SK-N-SH (cell line): ENCODE measurements at regions not wholly inside any gene's neighbourhood (a gene's known extent, or its start where the extent isn't known, plus 50 kb on each side); places are given as distances from the start of the nearest gene placed in this dataset.

Source experiments
- CTCF ChIA-PET: fragments of 300-600, 350-600 bp; formaldehyde crosslinking; extraction: SDS; loops from one replicate; lab custom pipeline; 2021; lab: Yijun Ruan, JAX
- POLR2A ChIA-PET: fragments of 350-600 bp; sonication (Branson Sonifier 250); formaldehyde crosslinking; extraction: SDS; loops from one replicate; lab custom pipeline; 2020; ENCODE audit warnings: antibody characterized with exemption, inconsistent platforms; lab: Yijun Ruan, JAX
- DNase-seq: peaks from one replicate; pipeline ENCODE4 v3.0.0; 2012
- H2AFZ ChIP-seq: fragments of 200-600 bp; sonication (generic); 2 replicates; pipeline ENCODE4 v1.8.1; 2016; ENCODE audit warnings: antibody characterized with exemption, mild to moderate bottlenecking, low read depth
- H3F3A ChIP-seq: fragments of 200-600 bp; sonication (generic); replicated peaks from 2 replicates; pipeline ENCODE3; 2016; ENCODE audit warnings: antibody characterized with exemption, mild to moderate bottlenecking; ENCODE audit not compliant: insufficient read depth
- H3K27ac ChIP-seq, 2 experiments: fragments of 200-500 bp in 1 of 2; fragments of 200-600 bp in 1 of 2; sonication (Bioruptor generic) in 1 of 2; sonication (generic), shearing (Covaris generic) in 1 of 2; 2 replicates each; pipeline versions ENCODE4 v1.5.1 to v1.6.1; 2014 to 2016; ENCODE audit warnings: low read depth in 2 of 2, inconsistent platforms in 1 of 2, low read length in 1 of 2, mild to moderate bottlenecking in 1 of 2, mixed read lengths in 1 of 2
- H3K27me3 ChIP-seq: fragments of 200-600 bp; sonication (generic), shearing (Covaris generic); 2 replicates; pipeline ENCODE4 v1.6.1; 2016; ENCODE audit warnings: mixed run types; ENCODE audit not compliant: insufficient read depth
- H3K36me3 ChIP-seq, 2 experiments: fragments of 200-500 bp in 1 of 2; fragments of 200-600 bp in 1 of 2; sonication (Bioruptor generic) in 1 of 2; sonication (generic) in 1 of 2; replicated peaks in 1 of 2; 2 replicates each; pipeline versions ENCODE3 to v1.5.1; 2014 to 2016; ENCODE audit warnings: low read length in 1 of 2, mild to moderate bottlenecking in 1 of 2; ENCODE audit not compliant: insufficient read depth in 2 of 2, control insufficient read depth in 1 of 2
- H3K4me1 ChIP-seq, 2 experiments: fragments of 200-500 bp in 1 of 2; fragments of 200-600 bp in 1 of 2; sonication (Bioruptor generic) in 1 of 2; sonication (generic), shearing (Covaris generic) in 1 of 2; 2 replicates each; pipeline versions ENCODE4 v1.5.1 to v1.6.1; 2014 to 2016; ENCODE audit warnings: low read depth in 1 of 2, low read length in 1 of 2, mixed run types in 1 of 2; ENCODE audit not compliant: insufficient read depth in 2 of 2, control insufficient read depth in 1 of 2
- H3K4me2 ChIP-seq: fragments of 200-600 bp; sonication (generic), shearing (Covaris generic); 2 replicates; pipeline ENCODE4 v1.6.1; 2017; ENCODE audit warnings: mixed run types
- H3K4me3 ChIP-seq, 2 experiments: fragments of 200-500 bp in 1 of 2; fragments of 200-600 bp in 1 of 2; sonication (Bioruptor generic) in 1 of 2; sonication (generic), shearing (Covaris generic) in 1 of 2; 2 replicates each; pipeline versions ENCODE4 v1.5.1 to v1.8.1; 2014 to 2016; ENCODE audit warnings: low read depth in 2 of 2, inconsistent platforms in 1 of 2, low read length in 1 of 2, mild to moderate bottlenecking in 1 of 2, mixed read lengths in 1 of 2, moderate library complexity in 1 of 2
- H3K79me2 ChIP-seq: fragments of 200-600 bp; sonication (generic); 2 replicates; pipeline ENCODE4 v1.8.1; 2017; ENCODE audit warnings: mild to moderate bottlenecking; ENCODE audit not compliant: insufficient read depth
- H3K9ac ChIP-seq: fragments of 200-600 bp; sonication (generic); 2 replicates; pipeline ENCODE4 v1.6.1; 2017; ENCODE audit warnings: mixed run types
- H3K9me2 ChIP-seq: fragments of 200-600 bp; sonication (generic); 2 replicates; pipeline ENCODE4 v1.6.1; 2017; ENCODE audit warnings: mixed run types
- H3K9me3 ChIP-seq: fragments of 200-600 bp; sonication (generic); 2 replicates; pipeline ENCODE4 v1.6.1; 2017; ENCODE audit warnings: mixed run types, mild to moderate bottlenecking, moderate library complexity
- H4K20me1 ChIP-seq: fragments of 200-600 bp; sonication (generic); 2 replicates; pipeline ENCODE4 v1.6.1; 2017; ENCODE audit warnings: mild to moderate bottlenecking, mixed run types; ENCODE audit not compliant: insufficient read depth
- GABPA ChIP-seq: IDR thresholded peaks from 2 replicates; pipeline ENCODE4 v1.4.0; 2012; ENCODE audit warnings: low read depth, mild to moderate bottlenecking
- NFIC ChIP-seq: IDR thresholded peaks from 2 replicates; pipeline ENCODE4 v1.4.0; 2012; ENCODE audit warnings: borderline replicate concordance
- POLR2AphosphoS5 ChIP-seq: IDR thresholded peaks from 2 replicates; pipeline ENCODE4 v1.6.1; 2012; ENCODE audit warnings: low read depth, low read length
- RAD21 ChIP-seq: IDR thresholded peaks from 2 replicates; pipeline ENCODE4 v1.6.1; 2012; ENCODE audit warnings: mild to moderate bottlenecking, low read length
- TCF12 ChIP-seq: IDR thresholded peaks from 2 replicates; pipeline ENCODE4 v1.4.0; 2012
- WGBS: methylation state at CpG from one replicate; pipeline ENCODE4 v1.1.6; 2017; ENCODE audit warnings: low lambda C conversion rate; 5-methylcytosine and 5-hydroxymethylcytosine counted together
- TF ChIP-seq, protein P1 (sequence below): IDR thresholded peaks from 2 replicates; pipeline ENCODE4 v1.6.1; 2012; ENCODE audit warnings: mild to moderate bottlenecking, low read depth, low read length, moderate library complexity
- TF ChIP-seq, protein P2 (sequence below): IDR thresholded peaks from 2 replicates; pipeline ENCODE4 v1.4.0; 2012; ENCODE audit warnings: low read depth
- TF ChIP-seq, protein P3 (sequence below): IDR thresholded peaks from 2 replicates; pipeline ENCODE4 v1.4.0; 2012; ENCODE audit warnings: low read depth, borderline replicate concordance
- TF ChIP-seq, protein P4 (sequence below): fragments of 150-350 bp; IDR thresholded peaks from 2 replicates; pipeline ENCODE4 v1.6.1; 2017; ENCODE audit warnings: antibody characterized with exemption, low read length, low read depth, borderline replicate concordance

DNA sequence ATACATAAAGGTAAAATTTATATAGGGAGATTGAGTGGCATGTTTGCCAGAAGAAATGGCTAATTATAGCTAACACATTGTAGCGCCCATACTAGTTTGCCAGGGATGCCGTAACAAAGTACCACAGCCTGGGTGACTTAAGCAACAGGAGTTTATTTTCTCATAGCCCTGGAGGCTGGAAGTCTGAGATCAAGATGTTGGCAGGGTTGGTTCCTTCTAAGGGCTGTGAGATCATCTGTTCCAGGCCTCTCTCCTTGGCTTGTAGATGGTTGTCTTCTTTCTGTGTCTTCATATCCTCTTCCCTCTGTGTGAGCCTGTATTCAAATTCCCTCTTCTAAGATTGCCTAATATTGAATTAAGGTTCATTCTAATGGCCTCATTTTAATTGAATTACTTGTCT lies 417.5 kb upstream of the OPRM1 start (continued):
- TF ChIP-seq, protein P1, sequence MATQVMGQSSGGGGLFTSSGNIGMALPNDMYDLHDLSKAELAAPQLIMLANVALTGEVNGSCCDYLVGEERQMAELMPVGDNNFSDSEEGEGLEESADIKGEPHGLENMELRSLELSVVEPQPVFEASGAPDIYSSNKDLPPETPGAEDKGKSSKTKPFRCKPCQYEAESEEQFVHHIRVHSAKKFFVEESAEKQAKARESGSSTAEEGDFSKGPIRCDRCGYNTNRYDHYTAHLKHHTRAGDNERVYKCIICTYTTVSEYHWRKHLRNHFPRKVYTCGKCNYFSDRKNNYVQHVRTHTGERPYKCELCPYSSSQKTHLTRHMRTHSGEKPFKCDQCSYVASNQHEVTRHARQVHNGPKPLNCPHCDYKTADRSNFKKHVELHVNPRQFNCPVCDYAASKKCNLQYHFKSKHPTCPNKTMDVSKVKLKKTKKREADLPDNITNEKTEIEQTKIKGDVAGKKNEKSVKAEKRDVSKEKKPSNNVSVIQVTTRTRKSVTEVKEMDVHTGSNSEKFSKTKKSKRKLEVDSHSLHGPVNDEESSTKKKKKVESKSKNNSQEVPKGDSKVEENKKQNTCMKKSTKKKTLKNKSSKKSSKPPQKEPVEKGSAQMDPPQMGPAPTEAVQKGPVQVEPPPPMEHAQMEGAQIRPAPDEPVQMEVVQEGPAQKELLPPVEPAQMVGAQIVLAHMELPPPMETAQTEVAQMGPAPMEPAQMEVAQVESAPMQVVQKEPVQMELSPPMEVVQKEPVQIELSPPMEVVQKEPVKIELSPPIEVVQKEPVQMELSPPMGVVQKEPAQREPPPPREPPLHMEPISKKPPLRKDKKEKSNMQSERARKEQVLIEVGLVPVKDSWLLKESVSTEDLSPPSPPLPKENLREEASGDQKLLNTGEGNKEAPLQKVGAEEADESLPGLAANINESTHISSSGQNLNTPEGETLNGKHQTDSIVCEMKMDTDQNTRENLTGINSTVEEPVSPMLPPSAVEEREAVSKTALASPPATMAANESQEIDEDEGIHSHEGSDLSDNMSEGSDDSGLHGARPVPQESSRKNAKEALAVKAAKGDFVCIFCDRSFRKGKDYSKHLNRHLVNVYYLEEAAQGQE, result no peak

DNA sequence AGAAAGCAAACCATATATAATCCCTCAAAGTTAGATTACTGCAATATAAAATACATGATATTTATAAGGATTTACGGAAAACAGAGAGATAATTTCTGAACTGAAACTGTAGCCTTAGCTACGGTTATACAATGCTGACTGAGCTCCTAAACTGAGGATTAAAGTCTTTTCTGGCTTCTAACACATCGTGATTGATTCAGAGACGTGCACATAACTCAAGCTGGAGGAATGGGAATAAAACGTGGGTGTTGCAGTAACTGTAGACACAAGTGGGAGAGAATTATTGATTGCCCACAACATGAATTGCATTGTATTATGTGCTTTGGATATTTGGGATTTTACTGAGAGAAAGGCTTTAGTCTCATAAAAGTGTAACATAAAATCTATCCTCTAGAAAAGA lies 418.0 kb upstream of the OPRM1 start:
- Histone ChIP-seq H3K4me2 (no peak overlapping the region), H3K9me3 (no peaks in the 10 kb centered on the region), H3K9ac (no peak overlapping the region)
- CTCF ChIA-PET, result no interaction called here
- TF ChIP-seq, protein P2, sequence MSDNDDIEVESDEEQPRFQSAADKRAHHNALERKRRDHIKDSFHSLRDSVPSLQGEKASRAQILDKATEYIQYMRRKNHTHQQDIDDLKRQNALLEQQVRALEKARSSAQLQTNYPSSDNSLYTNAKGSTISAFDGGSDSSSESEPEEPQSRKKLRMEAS, result no peak
- no peak for TF ChIP-seq RAD21
- TF ChIP-seq, protein P3, sequence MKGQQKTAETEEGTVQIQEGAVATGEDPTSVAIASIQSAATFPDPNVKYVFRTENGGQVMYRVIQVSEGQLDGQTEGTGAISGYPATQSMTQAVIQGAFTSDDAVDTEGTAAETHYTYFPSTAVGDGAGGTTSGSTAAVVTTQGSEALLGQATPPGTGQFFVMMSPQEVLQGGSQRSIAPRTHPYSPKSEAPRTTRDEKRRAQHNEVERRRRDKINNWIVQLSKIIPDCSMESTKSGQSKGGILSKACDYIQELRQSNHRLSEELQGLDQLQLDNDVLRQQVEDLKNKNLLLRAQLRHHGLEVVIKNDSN, result no peak
- TF ChIP-seq GABPA, result no peak
- TF ChIP-seq, protein P4, sequence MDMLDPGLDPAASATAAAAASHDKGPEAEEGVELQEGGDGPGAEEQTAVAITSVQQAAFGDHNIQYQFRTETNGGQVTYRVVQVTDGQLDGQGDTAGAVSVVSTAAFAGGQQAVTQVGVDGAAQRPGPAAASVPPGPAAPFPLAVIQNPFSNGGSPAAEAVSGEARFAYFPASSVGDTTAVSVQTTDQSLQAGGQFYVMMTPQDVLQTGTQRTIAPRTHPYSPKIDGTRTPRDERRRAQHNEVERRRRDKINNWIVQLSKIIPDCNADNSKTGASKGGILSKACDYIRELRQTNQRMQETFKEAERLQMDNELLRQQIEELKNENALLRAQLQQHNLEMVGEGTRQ, result no peak
- TF ChIP-seq NFIC, result no peak
- no peak for TF ChIP-seq TCF12
- TF ChIP-seq POLR2AphosphoS5, result no peak
- TF ChIP-seq, all 33 proteins: peak for 0
- no peak overlapping the region for H2AFZ ChIP-seq
- no peaks in the 10 kb centered on the region for H3F3A ChIP-seq
- H3K9me2 ChIP-seq, result no peaks in the 10 kb centered on the region
- H3K79me2 ChIP-seq, result no peaks in the 10 kb centered on the region
- no peak overlapping the region for H3K4me3 ChIP-seq
- no peaks in the 10 kb centered on the region for H3K36me3 ChIP-seq
- H3K27ac ChIP-seq, result no peak overlapping the region
- H4K20me1 ChIP-seq, result no peaks in the 10 kb centered on the region
- DNase-seq, result no peak
- H3K27me3 ChIP-seq, result no peaks in the 10 kb centered on the region
- H3K4me1 ChIP-seq, result peaks cover 2 to 9% of the 10 kb centered on the region in 2 experiments; a peak in 3 of 4 replicates
- 56% methylated on average over 5 of the region's 5 CpGs for WGBS
- POLR2A ChIA-PET, result no interaction called here
